ENCODE measurements at regions not wholly inside any gene's neighbourhood (a gene's known extent, or its start where the extent isn't known, plus 50 kb on each side); places are given as distances from the start of the nearest gene placed in this dataset.

GRCh38 chr5:15220642-15221173 is 279.3 kb upstream of the FBXL7 start:
- no peak for DNase-seq (ENCODE audit: low spot score in 2 of 2, unreplicated experiment in 2 of 2)
- Mint-ChIP-seq H3K4me3 (no peak overlapping the region), H3K4me1 (peaks cover 2% of the 10 kb centered on the region), H3K36me3 (no peaks in the 10 kb centered on the region), H3K27ac (no peak overlapping the region), H3K27me3 (ENCODE audit: low read depth) (no peaks in the 10 kb centered on the region), H3K9me3 (no peaks in the 10 kb centered on the region)
- TF ChIP-seq, protein P1, sequence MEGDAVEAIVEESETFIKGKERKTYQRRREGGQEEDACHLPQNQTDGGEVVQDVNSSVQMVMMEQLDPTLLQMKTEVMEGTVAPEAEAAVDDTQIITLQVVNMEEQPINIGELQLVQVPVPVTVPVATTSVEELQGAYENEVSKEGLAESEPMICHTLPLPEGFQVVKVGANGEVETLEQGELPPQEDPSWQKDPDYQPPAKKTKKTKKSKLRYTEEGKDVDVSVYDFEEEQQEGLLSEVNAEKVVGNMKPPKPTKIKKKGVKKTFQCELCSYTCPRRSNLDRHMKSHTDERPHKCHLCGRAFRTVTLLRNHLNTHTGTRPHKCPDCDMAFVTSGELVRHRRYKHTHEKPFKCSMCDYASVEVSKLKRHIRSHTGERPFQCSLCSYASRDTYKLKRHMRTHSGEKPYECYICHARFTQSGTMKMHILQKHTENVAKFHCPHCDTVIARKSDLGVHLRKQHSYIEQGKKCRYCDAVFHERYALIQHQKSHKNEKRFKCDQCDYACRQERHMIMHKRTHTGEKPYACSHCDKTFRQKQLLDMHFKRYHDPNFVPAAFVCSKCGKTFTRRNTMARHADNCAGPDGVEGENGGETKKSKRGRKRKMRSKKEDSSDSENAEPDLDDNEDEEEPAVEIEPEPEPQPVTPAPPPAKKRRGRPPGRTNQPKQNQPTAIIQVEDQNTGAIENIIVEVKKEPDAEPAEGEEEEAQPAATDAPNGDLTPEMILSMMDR (IDR thresholded peaks at IDR 0.05; ENCODE audit: unreplicated experiment) = no peak

DNA sequence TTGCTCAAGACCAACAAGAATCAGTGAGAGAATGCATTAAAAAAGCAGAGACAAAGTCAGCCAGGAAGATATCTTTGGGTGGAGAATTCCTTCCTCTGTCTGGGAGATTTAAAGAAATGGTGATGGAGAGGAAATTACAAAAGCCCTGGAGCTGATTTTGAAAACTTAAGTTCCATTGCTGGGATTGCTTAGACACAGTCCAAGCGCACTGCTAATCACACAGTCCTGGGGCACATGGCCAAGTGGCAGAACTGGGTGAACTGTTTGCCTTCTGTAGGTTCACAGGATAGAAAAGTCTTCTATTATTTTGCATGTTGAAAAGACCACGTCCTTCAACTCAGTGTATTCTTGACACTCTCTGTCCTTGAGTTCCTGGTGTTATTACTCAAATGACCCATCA is 284.9 kb upstream of the FBXL7 start:
- Mint-ChIP-seq H3K27ac (no peak overlapping the region), H3K36me3 (no peaks in the 10 kb centered on the region), H3K9me3 (peaks cover 11% of the 10 kb centered on the region), H3K4me3 (no peak overlapping the region), H3K4me1 (peaks cover 2% of the 10 kb centered on the region), H3K27me3 (ENCODE audit: low read depth) (no peaks in the 10 kb centered on the region)
- DNase-seq (ENCODE audit: low spot score in 2 of 2, unreplicated experiment in 2 of 2) = no peak
- TF ChIP-seq, protein P1 (IDR thresholded peaks at IDR 0.05; ENCODE audit: unreplicated experiment) = no peak

DNA sequence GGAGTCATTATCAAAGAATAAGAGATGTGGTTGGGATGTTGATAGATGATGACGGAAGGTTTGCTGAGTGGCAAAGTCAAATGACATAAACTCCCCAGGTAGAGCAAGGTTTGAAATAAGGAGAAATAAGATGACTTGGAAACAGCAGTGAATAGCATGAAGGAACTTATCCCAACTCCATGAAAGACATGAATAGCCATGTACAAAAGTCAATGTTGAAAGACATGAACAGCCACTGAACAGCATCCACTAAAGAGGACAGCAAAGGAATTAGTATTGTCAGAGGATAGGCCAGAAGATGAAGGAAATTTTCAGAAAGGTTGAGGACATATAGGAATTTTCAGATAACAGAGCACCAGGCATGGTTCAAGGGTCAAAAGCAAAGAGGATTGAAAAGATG is 286.0 kb upstream of the FBXL7 start:
- H3K27ac Mint-ChIP-seq = no peak overlapping the region
- H3K9me3 Mint-ChIP-seq = peaks cover 11% of the 10 kb centered on the region
- TF ChIP-seq, protein P1 (IDR thresholded peaks at IDR 0.05; ENCODE audit: unreplicated experiment) = no peak
- H3K4me1 Mint-ChIP-seq = peaks cover 2% of the 10 kb centered on the region
- DNase-seq (ENCODE audit: low spot score in 2 of 2, unreplicated experiment in 2 of 2) = no peak
- no peaks in the 10 kb centered on the region for H3K36me3 Mint-ChIP-seq
- no peaks in the 10 kb centered on the region for H3K27me3 Mint-ChIP-seq (ENCODE audit: low read depth)
- H3K4me3 Mint-ChIP-seq = no peak overlapping the region

DNA sequence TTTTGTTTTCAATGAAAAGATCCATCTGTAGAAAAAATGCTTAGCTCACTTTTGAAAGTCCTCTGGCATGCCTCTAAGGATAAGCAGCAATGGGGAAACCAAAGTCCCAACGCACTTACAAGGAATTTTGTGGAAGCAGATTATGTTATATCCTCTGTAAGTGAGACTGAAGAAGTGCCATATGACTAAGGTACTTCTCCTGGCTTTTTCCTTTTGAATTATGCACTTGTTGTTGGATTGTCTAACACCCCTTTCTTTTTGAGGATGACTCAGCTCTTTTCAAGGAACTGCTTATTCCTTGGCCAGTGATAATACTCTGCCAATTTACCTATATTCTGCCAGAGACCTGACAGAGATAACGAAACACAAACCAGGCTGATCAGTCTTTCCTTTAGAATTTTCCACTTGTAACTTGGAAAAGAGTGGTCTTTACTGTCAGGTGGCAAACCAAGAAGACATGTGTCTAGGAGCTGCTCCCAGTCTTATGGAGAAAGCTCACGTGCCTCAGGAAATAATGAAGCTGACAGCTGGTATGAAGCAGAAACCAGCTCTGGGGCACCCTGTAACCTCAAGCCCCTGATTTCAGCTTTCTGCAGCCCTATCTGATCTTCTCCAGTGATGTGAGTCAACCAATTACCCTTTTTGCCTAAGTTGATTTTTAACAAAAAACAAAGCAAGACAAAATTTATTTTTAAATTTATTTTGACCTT is 290.8 kb upstream of the FBXL7 start:
- TF ChIP-seq, protein P1 (IDR thresholded peaks at IDR 0.05; ENCODE audit: unreplicated experiment) = no peak
- no peak overlapping the region for H3K4me3 Mint-ChIP-seq
- no peaks in the 10 kb centered on the region for H3K4me1 Mint-ChIP-seq
- peaks cover 11% of the 10 kb centered on the region for H3K9me3 Mint-ChIP-seq
- DNase-seq (ENCODE audit: low spot score in 2 of 2, unreplicated experiment in 2 of 2) = no peak
- no peaks in the 10 kb centered on the region for H3K36me3 Mint-ChIP-seq
- H3K27me3 Mint-ChIP-seq (ENCODE audit: low read depth) = no peaks in the 10 kb centered on the region
- H3K27ac Mint-ChIP-seq = no peak overlapping the region

GRCh38 chr5:15206133-15206532 is 293.8 kb upstream of the FBXL7 start:
- Mint-ChIP-seq H3K9me3 (peaks cover 5% of the 10 kb centered on the region), H3K36me3 (no peaks in the 10 kb centered on the region), H3K27ac (no peak overlapping the region), H3K4me3 (no peak overlapping the region), H3K4me1 (no peaks in the 10 kb centered on the region), H3K27me3 (ENCODE audit: low read depth) (no peaks in the 10 kb centered on the region)
- no peak for DNase-seq (ENCODE audit: low spot score in 2 of 2, unreplicated experiment in 2 of 2)
- TF ChIP-seq, protein P1 (IDR thresholded peaks at IDR 0.05; ENCODE audit: unreplicated experiment) = no peak

Data from mesothelial cell of epicardium (in vitro differentiated cells).